NOMO-1 (cell line): ENCODE measurements at regions not wholly inside any gene's neighbourhood (a gene's known extent, or its start where the extent isn't known, plus 50 kb on each side); places are given as distances from the start of the nearest gene placed in this dataset.
"Not testable (repeated sequence)": the region's sequence is repeated elsewhere in the genome, so short reads cannot be mapped to it uniquely, and the experiment has no call there.

Experiments
- DNase-seq, 2 experiments: peaks; one replicate each; lab custom pipeline; 2025; ENCODE audit not compliant: unreplicated experiment in 2 of 2; lab: John Stamatoyannopoulos, UW

GRCh38 chr13:60811581-60811980, 414.6 kb downstream of the TDRD3 start:
- no peak for DNase-seq

GRCh38 chr13:60805640-60806039, 408.6 kb downstream of the TDRD3 start:
- not testable (repeated sequence) for DNase-seq

- no peak for DNase-seq
Observed at GRCh38 chr13:60798503-60798902, 401.5 kb downstream of the TDRD3 start.

GRCh38 chr13:60797112-60797511, 400.1 kb downstream of the TDRD3 start:
- no peak for DNase-seq

- no peak for DNase-seq
Observed at GRCh38 chr13:60794751-60795150, 397.7 kb downstream of the TDRD3 start.

GRCh38 chr13:60790620-60791019, 393.6 kb downstream of the TDRD3 start:
- DNase-seq = no peak

- DNase-seq = no peak
Observed at GRCh38 chr13:60788156-60788829, 391.3 kb downstream of the TDRD3 start.

- no peak for DNase-seq
Observed at GRCh38 chr13:60787083-60787482, 390.1 kb downstream of the TDRD3 start.

GRCh38 chr13:60772726-60773125, 375.7 kb downstream of the TDRD3 start:
- no peak for DNase-seq

- DNase-seq = no peak
Observed at GRCh38 chr13:60765700-60766411, 368.8 kb downstream of the TDRD3 start.

- no peak for DNase-seq
Observed at GRCh38 chr13:60759499-60759898, 362.5 kb downstream of the TDRD3 start.

GRCh38 chr13:60758637-60759036, 361.6 kb downstream of the TDRD3 start:
- no peak for DNase-seq

GRCh38 chr13:60757501-60758215, 360.6 kb downstream of the TDRD3 start:
- DNase-seq = no peak

- DNase-seq = no peak
Observed at GRCh38 chr13:60756306-60756705, 359.3 kb downstream of the TDRD3 start.

GRCh38 chr13:60755380-60756163, 358.6 kb downstream of the TDRD3 start:
- no peak for DNase-seq

- peak; percentile 33 to 82 for DNase-seq
Observed at GRCh38 chr13:60754211-60755090, 357.4 kb downstream of the TDRD3 start.

- DNase-seq = no peak
Observed at GRCh38 chr13:60753641-60754040, 356.6 kb downstream of the TDRD3 start.

- DNase-seq = no peak
Observed at GRCh38 chr13:60745343-60745742, 348.3 kb downstream of the TDRD3 start.

- no peak for DNase-seq
Observed at GRCh38 chr13:60733933-60734332, 336.9 kb downstream of the TDRD3 start.

- DNase-seq = no peak
Observed at GRCh38 chr13:60727140-60727539, 330.1 kb downstream of the TDRD3 start.
